WTC11 (cell line): ENCODE measurements at regions not wholly inside any gene's neighbourhood (a gene's known extent, or its start where the extent isn't known, plus 50 kb on each side); places are given as distances from the start of the nearest gene placed in this dataset.

Experiments used
- ATAC-seq: fragments of 200-7000 bp; cut with Tn5 transposase; 2 replicates; pipeline ENCODE4 v1.10.0; 2021; ENCODE audit warnings: mild to moderate bottlenecking, moderate library complexity
- CTCF ChIA-PET: fragments of 300-600 bp; sonication (Branson Sonifier 250); formaldehyde crosslinking; loops from one replicate; lab custom pipeline; 2021; ENCODE audit warnings: antibody characterized with exemption; lab: Charles Lee
- POLR2A ChIA-PET: fragments of 350-600 bp; sonication (Branson Sonifier 250); formaldehyde crosslinking; loops from one replicate; lab custom pipeline; 2021; ENCODE audit warnings: antibody characterized with exemption; lab: Charles Lee
- DNase-seq: peaks from one replicate; pipeline ENCODE4 v3.0.0; 2021; ENCODE audit warnings: low spot score
- H3K27ac Mint-ChIP-seq: 2 replicates; pipeline ENCODE4 v1.8.0; 2021; ENCODE audit warnings: mixed read lengths
- H3K27me3 Mint-ChIP-seq: 2 replicates; pipeline ENCODE4 v1.8.0; 2021; ENCODE audit warnings: low read depth, mild to moderate bottlenecking, moderate library complexity, mixed read lengths
- H3K36me3 Mint-ChIP-seq: 2 replicates; pipeline ENCODE4 v1.8.0; 2021; ENCODE audit warnings: mixed read lengths
- H3K4me1 Mint-ChIP-seq: 2 replicates; pipeline ENCODE4 v1.8.0; 2022; ENCODE audit warnings: mixed read lengths
- H3K4me3 Mint-ChIP-seq: 2 replicates; pipeline ENCODE4 v1.8.0; 2021; ENCODE audit warnings: mild to moderate bottlenecking, moderate library complexity, mixed read lengths
- H3K9me3 Mint-ChIP-seq: 2 replicates; pipeline ENCODE4 v1.8.0; 2021; ENCODE audit warnings: mixed read lengths
- AR ChIP-seq: fragments of 250-450 bp; sonication (Bioruptor Pico); IDR thresholded peaks from 2 replicates; pipeline ENCODE4 v1.9.0; 2021; ENCODE audit warnings: mild to moderate bottlenecking
- ARID4B ChIP-seq: sonication (generic); formaldehyde crosslinking; IDR thresholded peaks from 2 replicates; pipeline ENCODE4 v1.8.0; 2023; ENCODE audit warnings: missing genetic modification reagents, mild to moderate bottlenecking, borderline replicate concordance
- CDX4 ChIP-seq: fragments of 250-450 bp; sonication (Bioruptor Pico); IDR thresholded peaks from 2 replicates; pipeline ENCODE4 v1.9.0; 2021; ENCODE audit warnings: moderate library complexity, mild to moderate bottlenecking, inconsistent platforms, borderline replicate concordance
- CTCF ChIP-seq: fragments of 200-600 bp; IDR thresholded peaks from 2 replicates; pipeline ENCODE4 v1.8.0; 2022; ENCODE audit warnings: antibody characterized with exemption
- ETV6 ChIP-seq: sonication (generic); formaldehyde crosslinking; IDR thresholded peaks from 2 replicates; pipeline ENCODE4 v1.8.1; 2022; ENCODE audit warnings: mild to moderate bottlenecking, missing genetic modification reagents
- NR3C1 ChIP-seq: sonication (generic); formaldehyde crosslinking; conservative IDR thresholded peaks from 2 replicates; pipeline ENCODE4 v1.8.1; 2023; ENCODE audit warnings: low read depth, mild to moderate bottlenecking, missing genetic modification reagents
- ZNF263 ChIP-seq: sonication (generic); formaldehyde crosslinking; IDR thresholded peaks from 2 replicates; pipeline ENCODE4 v1.8.1; 2022; ENCODE audit warnings: low read depth, mild to moderate bottlenecking, moderate library complexity, missing genetic modification reagents
- ZSCAN18 ChIP-seq: fragments of 250-450 bp; sonication (Bioruptor Pico); IDR thresholded peaks from 2 replicates; pipeline ENCODE4 v2.1.2; 2022; ENCODE audit warnings: mild to moderate bottlenecking, moderate library complexity
- TF ChIP-seq, protein P1 (sequence below): sonication (generic); formaldehyde crosslinking; IDR thresholded peaks from 2 replicates; pipeline ENCODE4 v1.8.1; 2023; ENCODE audit warnings: mild to moderate bottlenecking, missing genetic modification reagents, moderate library complexity
- TF ChIP-seq, protein P2 (sequence below): sonication (generic); formaldehyde crosslinking; IDR thresholded peaks from 2 replicates; pipeline ENCODE4 v1.8.1; 2023; ENCODE audit warnings: mild to moderate bottlenecking, missing genetic modification reagents
- TF ChIP-seq, protein P3 (sequence below): fragments of 250-450 bp; sonication (Bioruptor Pico); IDR thresholded peaks from 2 replicates; pipeline ENCODE4 v1.9.0; 2021; ENCODE audit warnings: mild to moderate bottlenecking

GRCh38 chr12:98001430-98001829 is 514.0 kb upstream of the TMPO start (continued):
- TF ChIP-seq AR (CRISPR knock-in tag) (no peak), ZNF263 (CRISPR knock-in tag) (no peak), CDX4 (CRISPR knock-in tag) (no peak), ZSCAN18 (CRISPR knock-in tag) (no peak), ARID4B (no peak)
- TF ChIP-seq, protein P1, sequence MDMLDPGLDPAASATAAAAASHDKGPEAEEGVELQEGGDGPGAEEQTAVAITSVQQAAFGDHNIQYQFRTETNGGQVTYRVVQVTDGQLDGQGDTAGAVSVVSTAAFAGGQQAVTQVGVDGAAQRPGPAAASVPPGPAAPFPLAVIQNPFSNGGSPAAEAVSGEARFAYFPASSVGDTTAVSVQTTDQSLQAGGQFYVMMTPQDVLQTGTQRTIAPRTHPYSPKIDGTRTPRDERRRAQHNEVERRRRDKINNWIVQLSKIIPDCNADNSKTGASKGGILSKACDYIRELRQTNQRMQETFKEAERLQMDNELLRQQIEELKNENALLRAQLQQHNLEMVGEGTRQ (CRISPR knock-in tag) = no peak
- TF ChIP-seq, protein P2, sequence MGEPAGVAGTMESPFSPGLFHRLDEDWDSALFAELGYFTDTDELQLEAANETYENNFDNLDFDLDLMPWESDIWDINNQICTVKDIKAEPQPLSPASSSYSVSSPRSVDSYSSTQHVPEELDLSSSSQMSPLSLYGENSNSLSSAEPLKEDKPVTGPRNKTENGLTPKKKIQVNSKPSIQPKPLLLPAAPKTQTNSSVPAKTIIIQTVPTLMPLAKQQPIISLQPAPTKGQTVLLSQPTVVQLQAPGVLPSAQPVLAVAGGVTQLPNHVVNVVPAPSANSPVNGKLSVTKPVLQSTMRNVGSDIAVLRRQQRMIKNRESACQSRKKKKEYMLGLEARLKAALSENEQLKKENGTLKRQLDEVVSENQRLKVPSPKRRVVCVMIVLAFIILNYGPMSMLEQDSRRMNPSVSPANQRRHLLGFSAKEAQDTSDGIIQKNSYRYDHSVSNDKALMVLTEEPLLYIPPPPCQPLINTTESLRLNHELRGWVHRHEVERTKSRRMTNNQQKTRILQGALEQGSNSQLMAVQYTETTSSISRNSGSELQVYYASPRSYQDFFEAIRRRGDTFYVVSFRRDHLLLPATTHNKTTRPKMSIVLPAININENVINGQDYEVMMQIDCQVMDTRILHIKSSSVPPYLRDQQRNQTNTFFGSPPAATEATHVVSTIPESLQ (CRISPR knock-in tag) = no peak

- TF ChIP-seq CTCF (0 out of 2 replicates have a peak, but pooled peaks have one; percentile 2), NR3C1 (CRISPR knock-in tag) (no peak), ETV6 (CRISPR knock-in tag) (no peak)
- TF ChIP-seq, protein P3, sequence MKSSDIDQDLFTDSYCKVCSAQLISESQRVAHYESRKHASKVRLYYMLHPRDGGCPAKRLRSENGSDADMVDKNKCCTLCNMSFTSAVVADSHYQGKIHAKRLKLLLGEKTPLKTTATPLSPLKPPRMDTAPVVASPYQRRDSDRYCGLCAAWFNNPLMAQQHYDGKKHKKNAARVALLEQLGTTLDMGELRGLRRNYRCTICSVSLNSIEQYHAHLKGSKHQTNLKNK (CRISPR knock-in tag) = no peak
- Mint-ChIP-seq H3K27ac (no peak overlapping the region), H3K4me3 (peak overlapping the region; percentile 44; the same call in 1 of the 2 replicates), H3K9me3 (no peaks in the 10 kb centered on the region), H3K4me1 (peaks cover 4% of the 10 kb centered on the region), H3K27me3 (no peaks in the 10 kb centered on the region), H3K36me3 (no peaks in the 10 kb centered on the region)
- peak; percentile 69 for DNase-seq
- ChIA-PET CTCF (interaction anchor here (0.6 to 1.6 kb wide), 5 partner anchors 9 to 1015 kb away, joined by 3 to 6 read pairs (median 4); no protein-coding TSS in a partner anchor), POLR2A (interaction anchor here (0.5 to 0.7 kb wide), 2 partner anchors 15 to 471 kb away, joined by 3 read pairs; no protein-coding TSS in a partner anchor)
- ATAC-seq = peak; percentile 86
These were observed 512.4 kb upstream of the TMPO start for GRCh38 chr12:98002887-98003493.
